GM13977 (cell line): ENCODE measurements at regions not wholly inside any gene's neighbourhood (a gene's known extent, or its start where the extent isn't known, plus 50 kb on each side); places are given as distances from the start of the nearest gene placed in this dataset.

Experiments
- DNase-seq: peaks from one replicate; pipeline ENCODE4 v3.0.0; 2012; ENCODE audit warnings: low spot score
- in situ Hi-C: fragments of 300-500 bp; cut with MboI; formaldehyde crosslinking; loops from one replicate; pipeline ENCODE4 v1.12.0; 2022; ENCODE audit warnings: low sequenced_read_pairs, low pct_unique_long_range_greater_than_20kb, mixed read lengths, inconsistent platforms; ENCODE audit not compliant: unreplicated experiment
- TF ChIP-seq, protein P1 (sequence below): IDR thresholded peaks from 2 replicates; pipeline ENCODE4 v1.5.1; 2012; ENCODE audit warnings: mild to moderate bottlenecking, control low read depth; ENCODE audit not compliant: insufficient read depth; ENCODE audit errors: extremely low read depth, missing control alignments

DNA sequence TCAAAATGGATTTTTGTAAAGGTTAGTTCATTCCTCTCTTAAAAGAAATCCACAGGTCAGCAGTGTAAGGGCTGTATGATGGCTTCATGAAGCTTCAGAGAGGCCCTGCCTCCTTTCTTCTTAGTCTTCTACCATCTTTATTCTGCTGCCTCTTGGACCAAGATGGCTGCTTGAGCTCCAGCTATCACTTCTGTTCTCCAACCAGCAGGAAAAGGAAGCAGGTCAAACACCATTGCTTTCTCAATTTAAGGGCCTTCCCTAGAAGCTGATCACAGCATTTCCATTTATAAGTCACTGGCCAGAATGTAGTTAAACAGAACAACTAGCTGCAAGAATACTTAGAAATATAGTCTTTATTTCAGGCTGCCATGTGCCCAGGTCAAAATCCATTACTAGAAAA lies 336.8 kb upstream of the KLF3 start:
- TF ChIP-seq, protein P1, sequence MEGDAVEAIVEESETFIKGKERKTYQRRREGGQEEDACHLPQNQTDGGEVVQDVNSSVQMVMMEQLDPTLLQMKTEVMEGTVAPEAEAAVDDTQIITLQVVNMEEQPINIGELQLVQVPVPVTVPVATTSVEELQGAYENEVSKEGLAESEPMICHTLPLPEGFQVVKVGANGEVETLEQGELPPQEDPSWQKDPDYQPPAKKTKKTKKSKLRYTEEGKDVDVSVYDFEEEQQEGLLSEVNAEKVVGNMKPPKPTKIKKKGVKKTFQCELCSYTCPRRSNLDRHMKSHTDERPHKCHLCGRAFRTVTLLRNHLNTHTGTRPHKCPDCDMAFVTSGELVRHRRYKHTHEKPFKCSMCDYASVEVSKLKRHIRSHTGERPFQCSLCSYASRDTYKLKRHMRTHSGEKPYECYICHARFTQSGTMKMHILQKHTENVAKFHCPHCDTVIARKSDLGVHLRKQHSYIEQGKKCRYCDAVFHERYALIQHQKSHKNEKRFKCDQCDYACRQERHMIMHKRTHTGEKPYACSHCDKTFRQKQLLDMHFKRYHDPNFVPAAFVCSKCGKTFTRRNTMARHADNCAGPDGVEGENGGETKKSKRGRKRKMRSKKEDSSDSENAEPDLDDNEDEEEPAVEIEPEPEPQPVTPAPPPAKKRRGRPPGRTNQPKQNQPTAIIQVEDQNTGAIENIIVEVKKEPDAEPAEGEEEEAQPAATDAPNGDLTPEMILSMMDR, result no peak
- in situ Hi-C loops, result no loop called here
- DNase-seq, result no peak

DNA sequence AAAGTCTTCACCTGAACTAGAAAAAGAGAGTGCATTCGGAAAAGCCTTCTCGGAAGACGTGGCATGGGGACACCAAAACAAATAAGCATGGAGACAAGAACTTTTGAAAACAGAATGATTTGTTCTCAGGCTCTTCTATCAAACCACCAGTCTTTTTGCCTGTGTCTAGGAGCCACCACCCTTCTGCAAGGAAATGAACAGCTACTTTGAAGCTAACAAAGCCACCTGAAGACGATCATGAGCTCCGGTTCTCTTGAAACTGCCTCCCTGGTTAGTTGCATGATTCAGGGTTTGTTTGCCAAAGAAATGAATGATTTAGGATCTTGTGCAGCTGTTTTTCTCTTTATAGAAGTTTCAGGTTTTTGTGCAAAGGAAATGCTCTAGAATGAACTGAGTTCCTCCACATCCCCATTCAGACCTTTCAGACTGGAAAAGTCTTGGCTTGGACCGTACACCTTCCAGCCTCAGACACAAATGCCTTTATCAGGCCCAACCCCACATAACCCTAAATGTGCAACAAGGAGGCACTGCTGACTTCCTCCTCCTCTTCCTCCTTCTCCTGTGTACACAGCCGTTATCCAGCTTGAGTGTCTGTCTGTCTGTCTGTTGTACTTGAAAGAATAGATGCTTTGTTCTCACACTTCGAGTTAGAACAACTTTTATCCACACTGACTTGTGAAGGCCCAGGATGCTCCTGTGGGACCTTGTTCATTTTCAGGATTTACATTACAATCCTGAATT lies 334.8 kb upstream of the KLF3 start:
- in situ Hi-C loops, result no loop called here
- TF ChIP-seq, protein P1, result no peak
- no peak for DNase-seq

DNA sequence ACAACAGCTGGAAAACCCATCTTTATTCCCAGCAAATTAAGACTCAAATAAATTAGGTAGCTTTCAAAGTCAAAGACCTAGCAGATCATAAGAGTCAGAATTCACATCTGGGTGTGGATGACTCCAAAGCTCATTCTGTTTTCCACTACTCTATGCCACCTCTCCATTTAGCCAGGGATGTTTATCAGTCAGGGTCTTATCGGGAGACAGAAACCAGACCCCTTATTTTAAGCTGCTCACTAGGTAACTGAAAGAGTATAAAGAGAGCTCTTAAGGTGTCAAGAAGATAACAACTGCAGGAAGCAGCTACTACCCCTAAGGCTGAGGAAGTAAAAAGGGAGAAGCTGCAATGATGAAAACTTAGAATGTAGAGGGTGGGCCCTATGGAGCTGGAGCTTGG lies 333.7 kb upstream of the KLF3 start:
- TF ChIP-seq, protein P1, result no peak
- DNase-seq, result no peak
- in situ Hi-C loops, result no loop called here

DNA sequence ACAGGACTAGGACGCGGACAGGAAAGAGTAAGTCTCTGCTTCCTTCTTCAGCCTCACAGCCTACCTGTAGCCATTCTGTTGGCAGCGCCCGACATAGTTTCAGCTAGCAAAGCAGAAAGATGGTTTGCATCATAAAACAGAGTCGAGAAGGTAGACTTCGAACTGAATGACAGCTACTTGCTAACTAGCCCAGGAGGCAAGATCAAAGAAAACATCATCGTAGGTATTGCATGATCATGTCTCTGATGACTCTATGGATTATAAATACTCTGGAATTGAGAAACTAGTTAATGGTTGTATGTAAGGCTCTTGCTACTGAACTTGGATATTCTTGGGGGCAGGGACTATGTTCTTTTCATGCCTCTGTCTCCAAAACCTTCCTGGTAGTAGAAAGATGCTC lies 333.1 kb upstream of the KLF3 start:
- TF ChIP-seq, protein P1, result no peak
- DNase-seq, result no peak
- in situ Hi-C loops, result no loop called here

DNA sequence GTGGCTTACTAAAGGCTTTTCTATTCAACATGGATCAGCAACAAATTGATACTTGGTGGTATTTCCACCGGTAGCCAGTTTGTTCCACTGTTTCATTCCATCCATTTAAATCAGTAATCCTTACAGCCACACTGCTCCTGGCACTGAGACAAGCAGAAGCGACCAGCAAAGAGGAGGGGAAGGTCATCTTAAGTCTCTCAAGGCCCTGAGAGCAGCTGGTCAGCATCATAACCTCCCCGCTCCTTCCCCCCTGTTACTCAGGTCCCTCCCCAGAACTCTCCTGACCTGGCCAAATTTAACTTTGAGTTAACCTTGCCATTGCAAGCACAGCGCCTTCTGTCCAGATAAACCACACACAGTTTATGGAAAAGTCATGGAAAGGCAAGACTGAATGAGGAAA lies 331.3 kb upstream of the KLF3 start:
- in situ Hi-C loops, result no loop called here
- TF ChIP-seq, protein P1, result no peak
- DNase-seq, result no peak

DNA sequence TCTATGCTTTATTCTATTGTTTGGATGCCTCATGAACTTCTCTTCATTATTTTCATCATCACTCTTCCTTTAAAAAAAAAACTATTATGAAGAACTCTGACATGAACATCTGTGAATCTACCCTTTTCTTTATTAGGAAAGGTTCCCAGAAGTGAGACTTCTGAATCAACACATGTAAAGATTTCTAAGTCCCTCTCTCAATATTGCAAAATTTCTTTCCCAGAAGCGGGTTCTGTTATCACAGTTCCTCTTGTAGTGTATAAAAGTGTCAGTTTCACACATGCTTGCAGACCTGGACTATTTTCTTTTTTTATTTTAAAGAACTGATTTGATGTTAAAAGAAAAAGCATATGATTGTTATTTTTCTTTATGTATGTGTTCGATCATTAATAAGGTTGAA lies 330.8 kb upstream of the KLF3 start:
- DNase-seq, result no peak
- in situ Hi-C loops, result no loop called here
- TF ChIP-seq, protein P1, result no peak
